NCI-H748 treated with DMSO at 0.1 percent for 48 hours (cell line): ENCODE measurements at regions not wholly inside any gene's neighbourhood (a gene's known extent, or its start where the extent isn't known, plus 50 kb on each side); places are given as distances from the start of the nearest gene placed in this dataset.
A peak's percentile ranks its signal among the peaks of the same experiment; 100 is the strongest.

Experiments used
- DNase-seq: peaks from one replicate; lab custom pipeline; 2025; lab: John Stamatoyannopoulos, UW

DNA sequence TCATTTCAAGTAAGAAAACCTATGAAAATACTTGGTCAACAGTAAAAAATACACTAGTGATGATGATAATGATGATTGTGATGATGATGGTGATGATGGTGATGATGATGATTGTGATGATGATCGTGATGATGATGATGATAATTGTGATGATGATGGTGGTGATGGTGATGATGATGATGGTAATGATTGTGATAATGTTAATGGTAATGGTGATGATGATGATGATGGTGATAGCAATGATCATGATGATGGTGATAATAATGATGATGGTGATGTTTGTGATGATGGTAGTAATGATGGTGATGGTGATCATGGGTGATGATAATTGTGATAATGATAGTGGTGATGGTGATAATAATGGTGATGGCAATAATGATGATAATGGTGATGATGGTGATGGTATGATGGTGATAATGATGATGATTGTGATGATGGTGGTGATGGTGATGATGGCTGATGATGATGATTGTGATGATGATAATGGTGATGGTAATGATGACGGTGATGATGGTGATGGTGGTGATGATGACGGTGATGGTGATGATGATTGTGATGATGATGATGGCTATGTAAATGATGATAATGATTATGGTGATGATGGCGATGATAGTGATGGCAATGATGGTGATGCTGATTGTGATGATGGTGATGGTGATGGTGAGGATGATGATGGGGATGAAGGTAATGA is 62.1 kb downstream of the VCX3A start:
- no peak for DNase-seq

DNA sequence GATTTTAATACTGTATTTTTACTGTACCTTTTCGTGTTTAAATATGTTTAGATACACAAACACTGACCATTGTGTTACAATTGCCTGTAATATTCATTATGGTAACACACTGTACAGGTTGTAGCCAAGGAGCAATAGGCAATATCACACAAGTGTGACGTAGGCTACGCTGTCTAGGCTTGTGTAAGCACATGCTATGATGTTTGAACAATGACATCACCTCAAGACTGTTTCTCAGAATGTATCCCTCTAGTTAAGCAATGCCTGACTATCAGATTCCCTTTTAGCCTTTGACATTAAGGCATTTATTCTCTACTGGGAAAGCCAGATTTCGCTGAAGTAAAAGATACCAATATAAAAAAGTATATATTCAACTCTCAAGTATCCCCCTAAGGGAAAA is 66.2 kb downstream of the VCX3A start:
- DNase-seq: no peak

- no peak for DNase-seq
Observed at GRCh38 chrX:6465756-6466155, 69.2 kb downstream of the VCX3A start.

- no peak for DNase-seq
Observed at GRCh38 chrX:6464726-6465125, 70.2 kb downstream of the VCX3A start.

DNA sequence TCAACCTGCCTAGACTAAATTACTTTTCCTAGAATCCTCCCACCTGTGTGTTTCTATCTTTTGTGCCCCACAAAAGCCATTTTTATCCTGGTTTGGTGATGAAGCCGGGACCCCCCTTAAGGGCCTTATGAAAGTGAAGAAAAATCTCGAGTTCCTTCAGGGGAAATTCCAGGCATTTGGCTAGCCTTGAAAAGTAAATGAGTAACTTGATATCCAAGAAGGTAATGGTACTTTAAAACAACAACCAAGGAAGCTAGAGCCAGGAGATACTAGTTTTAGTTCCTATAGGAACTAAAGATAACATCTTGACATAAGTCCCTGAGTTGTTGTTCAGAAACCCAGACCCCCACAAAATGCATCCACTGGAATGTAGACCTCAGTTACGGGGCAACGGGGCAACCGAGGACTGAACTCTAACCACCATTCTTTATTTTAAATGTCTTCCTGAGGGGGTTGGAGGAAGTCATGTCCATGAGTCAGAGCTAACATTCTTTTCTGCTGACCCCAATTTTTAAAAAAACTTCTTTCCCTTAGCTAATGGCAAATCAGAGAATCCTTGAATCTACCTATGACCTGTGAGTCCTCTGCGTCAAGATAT is 73.9 kb downstream of the VCX3A start:
- no peak for DNase-seq

GRCh38 chrX:6456196-6456595 is 78.7 kb downstream of the VCX3A start:
- DNase-seq: no peak

DNA sequence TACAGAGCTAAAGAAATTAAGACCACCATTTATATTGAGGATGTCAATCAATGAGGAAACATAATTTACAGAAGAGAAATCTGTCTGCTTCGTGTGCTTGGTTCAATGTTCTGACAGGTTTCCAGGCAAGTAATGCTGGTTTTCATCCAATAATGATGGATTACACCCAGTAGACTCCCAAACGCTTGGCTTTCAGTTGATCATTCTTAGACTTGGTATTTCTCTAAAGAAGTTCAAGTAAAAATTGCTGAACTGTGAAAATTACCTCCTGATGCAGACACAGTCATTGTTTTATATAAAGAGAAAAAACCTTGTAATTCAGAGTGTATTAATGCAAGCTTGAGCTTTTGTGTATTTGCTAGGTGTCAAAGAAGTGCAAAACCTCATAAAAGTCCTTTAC is 85.0 kb downstream of the VCX3A start:
- DNase-seq: no peak

- no peak for DNase-seq
Observed at GRCh38 chrX:6448003-6448402, 86.9 kb downstream of the VCX3A start.

DNA sequence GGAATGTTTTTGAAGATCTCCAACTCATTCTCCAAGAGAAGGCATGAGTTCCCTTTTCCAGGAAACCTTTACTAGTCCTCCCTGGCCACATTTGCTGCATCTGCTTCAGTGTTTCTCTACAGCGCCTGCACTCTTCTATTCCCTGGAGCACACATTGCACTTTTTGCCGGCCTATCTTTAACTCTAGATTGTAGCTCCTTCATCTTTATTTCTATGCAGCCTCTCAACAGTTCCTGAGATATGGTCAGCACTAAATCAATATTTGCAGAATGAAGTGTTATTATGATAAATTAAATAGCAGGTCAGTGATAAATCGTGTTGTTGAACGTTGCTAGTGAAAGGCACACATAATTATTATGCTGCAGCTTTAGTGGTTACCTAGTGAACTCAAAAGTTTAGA is 88.3 kb downstream of the VCX3A start:
- DNase-seq: peak; percentile 41

GRCh38 chrX:6440648-6441047 is 94.3 kb downstream of the VCX3A start:
- DNase-seq: no peak

DNA sequence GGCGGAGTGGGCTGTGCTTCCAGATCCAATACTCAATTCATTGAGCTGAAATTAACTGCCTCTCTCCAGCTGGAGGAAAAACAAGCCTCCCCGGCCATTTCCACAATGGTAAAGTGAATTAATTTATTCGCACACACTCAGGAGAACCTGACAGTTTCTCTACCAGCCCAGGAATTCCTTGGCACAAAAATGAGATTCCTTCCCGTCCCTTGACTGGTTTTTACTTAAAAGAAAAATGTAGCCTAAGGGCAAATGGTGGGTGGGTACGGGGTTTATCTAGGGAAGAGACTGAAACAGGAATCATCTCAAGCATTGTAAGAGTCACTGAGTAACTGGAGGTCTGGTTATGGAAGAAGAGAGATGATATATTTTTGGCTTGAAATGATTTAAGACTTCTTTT is 102.7 kb downstream of the VCX3A start:
- no peak for DNase-seq

DNA sequence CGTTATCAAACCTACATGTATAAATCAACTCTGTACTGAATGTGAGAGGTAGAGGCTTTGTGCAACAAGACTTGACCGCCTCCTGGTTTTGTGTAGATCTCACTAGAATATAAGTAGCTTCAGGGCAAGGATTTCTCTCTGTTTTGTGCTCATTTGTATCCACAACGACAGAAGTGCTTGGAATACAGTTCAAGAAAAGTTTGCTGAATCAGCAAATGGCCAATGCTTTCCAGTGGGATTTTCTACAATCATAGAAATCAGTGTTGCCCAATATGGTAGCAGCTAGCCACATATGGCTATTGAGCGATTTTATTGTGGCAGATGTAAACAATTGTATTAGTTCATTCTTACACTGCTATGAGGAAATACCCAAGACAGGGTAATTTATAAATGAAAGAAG is 127.4 kb downstream of the VCX3A start:
- no peak for DNase-seq

- no peak for DNase-seq
Observed at GRCh38 chrX:6386837-6387236, 148.1 kb downstream of the VCX3A start.

- no peak for DNase-seq
Observed at GRCh38 chrX:6384921-6385320, 150.0 kb downstream of the VCX3A start.

- no peak for DNase-seq
Observed at GRCh38 chrX:6384371-6384770, 150.5 kb downstream of the VCX3A start.

GRCh38 chrX:6383917-6384316 is 151.0 kb downstream of the VCX3A start:
- DNase-seq: peak; percentile 46

DNA sequence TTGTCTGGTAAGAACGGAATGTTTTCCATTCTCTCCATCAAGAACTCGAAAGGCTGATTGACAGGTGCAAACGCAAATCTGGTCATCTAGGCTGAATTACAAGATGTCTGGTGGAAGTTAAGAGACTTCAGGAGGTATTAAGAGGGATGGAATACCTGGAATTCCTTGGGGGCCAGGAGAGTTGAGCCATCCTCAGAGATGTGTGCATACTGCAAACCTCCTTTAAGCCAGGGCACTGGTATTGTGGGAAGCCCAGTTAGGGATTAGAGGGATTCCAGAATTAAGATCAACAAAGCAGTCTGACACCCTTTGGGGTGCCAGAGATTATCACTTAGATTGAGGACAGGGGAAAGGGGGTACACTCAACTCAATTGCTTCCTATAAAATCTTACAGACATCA is 151.4 kb downstream of the VCX3A start:
- no peak for DNase-seq

GRCh38 chrX:6382284-6382683 is 152.6 kb downstream of the VCX3A start:
- no peak for DNase-seq

GRCh38 chrX:6377103-6377764 is 148.6 kb upstream of the NLGN4X start:
- no peak for DNase-seq

DNA sequence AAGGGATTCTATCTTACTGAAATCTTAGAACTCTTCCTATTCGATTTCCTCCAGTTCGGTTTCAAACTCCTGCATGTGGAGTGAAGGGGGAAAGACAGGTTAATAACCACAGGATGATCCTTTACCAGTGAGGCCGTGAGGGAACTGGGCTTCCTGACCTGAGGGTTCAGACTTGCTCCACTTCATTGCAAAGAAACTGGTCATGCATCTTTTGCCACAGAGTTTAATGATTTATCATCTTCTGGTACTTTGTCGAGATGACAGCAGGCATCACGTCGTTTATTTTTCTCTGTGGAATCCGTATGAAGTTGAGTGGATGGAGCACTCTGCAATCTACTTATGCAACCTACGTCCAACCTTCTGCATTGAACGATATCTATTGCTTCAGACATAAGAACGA is 145.9 kb upstream of the NLGN4X start:
- no peak for DNase-seq

GRCh38 chrX:6372981-6373380 is 144.3 kb upstream of the NLGN4X start:
- no peak for DNase-seq

DNA sequence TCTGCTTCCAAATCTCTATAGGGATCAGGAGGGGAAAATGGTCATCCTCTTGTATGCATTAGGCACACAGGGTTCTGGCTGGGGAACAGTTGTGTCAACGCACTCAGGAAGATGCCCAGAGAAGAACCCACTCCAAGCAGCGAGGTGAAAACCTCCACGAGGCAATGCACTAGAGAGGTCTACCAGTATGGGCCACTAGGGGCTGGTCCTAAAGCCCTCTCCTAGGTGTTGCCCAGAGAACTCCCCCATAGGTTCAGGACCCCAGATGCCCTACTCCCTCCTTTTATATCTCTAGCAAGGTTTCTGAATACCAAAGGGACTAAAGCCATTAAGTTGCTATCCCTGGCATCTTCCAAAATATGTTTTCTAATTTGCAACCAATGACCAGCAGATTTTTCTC is 142.7 kb upstream of the NLGN4X start:
- no peak for DNase-seq

DNA sequence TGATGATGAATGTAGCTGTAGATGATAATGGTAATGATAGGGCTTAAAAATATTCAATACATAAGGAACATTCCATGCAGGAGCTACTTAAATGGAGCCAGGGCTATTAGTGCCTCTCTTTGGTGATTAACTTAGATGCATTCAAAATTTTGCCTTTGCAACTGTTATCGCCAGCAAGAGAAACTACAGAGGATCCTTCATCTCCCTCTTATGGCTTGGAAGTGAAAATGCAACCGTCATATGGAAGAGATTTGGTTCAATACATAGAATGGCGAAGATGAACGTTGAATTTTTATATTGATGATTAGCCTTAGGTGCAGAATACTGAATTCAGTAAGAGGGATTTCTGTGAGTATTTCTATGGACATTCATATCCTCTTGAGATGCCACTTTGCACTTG is 134.5 kb upstream of the NLGN4X start:
- peak; percentile 1 for DNase-seq

DNA sequence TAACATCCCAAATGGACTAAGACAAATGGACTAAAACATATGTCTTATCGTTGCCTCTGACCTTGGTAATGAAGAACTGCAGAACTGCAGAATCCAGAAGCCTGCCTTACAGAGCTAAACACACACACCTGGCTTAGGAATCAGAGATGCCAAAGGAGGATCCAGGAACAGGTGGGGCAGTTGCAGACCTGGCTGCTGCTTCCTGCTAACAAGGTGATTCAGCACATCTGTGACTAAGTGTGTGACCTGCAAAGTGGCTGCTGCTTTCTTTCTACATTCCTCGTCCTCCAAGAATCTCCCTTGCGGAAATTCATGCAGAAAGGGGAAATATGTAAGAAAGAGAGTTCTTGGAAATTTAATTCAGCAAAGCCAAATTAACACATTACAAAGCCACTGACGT is 96.8 kb upstream of the NLGN4X start:
- DNase-seq: no peak
